A549 (cell line): ENCODE measurements at regions not wholly inside any gene's neighbourhood (a gene's known extent, or its start where the extent isn't known, plus 50 kb on each side); places are given as distances from the start of the nearest gene placed in this dataset.

Experiments
- ATAC-seq, 2 experiments: fragments of 200-7000 bp in 1 of 2; fragments of >200 bp in 1 of 2; cut with Nextera tagmentation in 1 of 2; cut with Tn5 transposase in 1 of 2; 3 replicates each; pipeline versions ENCODE4 v1.8.0 to v1.9.1; 2018 to 2020; ENCODE audit warnings: mild to moderate bottlenecking in 1 of 2, moderate library complexity in 1 of 2
- CTCF ChIA-PET: fragments of 300-600 bp; sonication (Branson Sonifier 250); formaldehyde crosslinking; extraction: SDS; loops from one replicate; lab custom pipeline; 2021; ENCODE audit warnings: antibody characterized with exemption, inconsistent platforms; lab: Yijun Ruan, JAX
- POLR2A ChIA-PET: fragments of 350-600 bp; formaldehyde crosslinking; extraction: SDS; loops from one replicate; lab custom pipeline; 2021; ENCODE audit warnings: antibody characterized with exemption, inconsistent platforms; lab: Yijun Ruan, JAX
- DNase-seq, 2 experiments: peaks; one replicate each; pipeline versions ENCODE4 v3.0.0 to v3.0.0-alpha.2; 2011 to 2016; ENCODE audit warnings: low read depth in 1 of 2, low spot score in 1 of 2
- FAIRE-seq: peaks from 2 replicates; lab custom pipeline; 2011; peaks lifted over from hg19 to GRCh38; lab: Jason Lieb, UNC
- H3K27ac ChIP-seq, 2 experiments: fragments of >200 bp; sonication (Bioruptor Twin); formaldehyde crosslinking; 3 replicates each; pipeline ENCODE4 v1.5.1; 2016 to 2017
- H3K4me1 ChIP-seq: fragments of >200 bp; sonication (Bioruptor Twin); formaldehyde crosslinking; 3 replicates; pipeline ENCODE4 v1.6.1; 2016
- H3K4me2 ChIP-seq: fragments of >200 bp; sonication (Bioruptor Twin); formaldehyde crosslinking; 3 replicates; pipeline ENCODE4 v1.6.1; 2016
- H3K4me3 ChIP-seq: fragments of >200 bp; sonication (Bioruptor Twin); formaldehyde crosslinking; 3 replicates; pipeline ENCODE4 v1.5.1; 2016
- H3K9me3 ChIP-seq: fragments of >200 bp; sonication (Bioruptor Twin); formaldehyde crosslinking; 3 replicates; pipeline ENCODE4 v1.6.1; 2016
- BHLHE40 ChIP-seq: IDR thresholded peaks from 2 replicates; pipeline ENCODE4 v1.6.1; 2012; ENCODE audit warnings: low read depth, low read length, inconsistent platforms
- CHD4 ChIP-seq: fragments of 200-600 bp; sonication (generic); IDR thresholded peaks from 2 replicates; pipeline ENCODE4 v1.6.1; 2016; ENCODE audit warnings: antibody characterized with exemption, mild to moderate bottlenecking, borderline replicate concordance
- EHF ChIP-seq: fragments of 250-450 bp; sonication (Bioruptor Pico); IDR thresholded peaks from 2 replicates; pipeline ENCODE4 v1.5.0; 2020; ENCODE audit warnings: mild to moderate bottlenecking
- ESRRA ChIP-seq: fragments of 150-350 bp; IDR thresholded peaks from 2 replicates; pipeline ENCODE4 v1.6.1; 2014; ENCODE audit warnings: mild to moderate bottlenecking, low read length, borderline replicate concordance
- FOXS1 ChIP-seq: fragments of 250-450 bp; sonication (Bioruptor Pico); IDR thresholded peaks from 2 replicates; pipeline ENCODE4 v1.5.0; 2020; ENCODE audit warnings: mild to moderate bottlenecking, moderate library complexity
- HEYL ChIP-seq: fragments of 250-450 bp; sonication (Bioruptor Pico); IDR thresholded peaks from 2 replicates; pipeline ENCODE4 v1.8.0; 2021; ENCODE audit warnings: mild to moderate bottlenecking, moderate library complexity
- HOXA7 ChIP-seq: fragments of 250-450 bp; sonication (Bioruptor Pico); IDR thresholded peaks from 2 replicates; pipeline ENCODE4 v1.5.0; 2020; ENCODE audit warnings: mild to moderate bottlenecking, moderate library complexity
- HOXB13 ChIP-seq: fragments of 250-450 bp; sonication (Bioruptor Pico); IDR thresholded peaks from 2 replicates; pipeline ENCODE4 v1.5.0; 2020; ENCODE audit warnings: low read depth, mild to moderate bottlenecking, moderate library complexity
- JUN ChIP-seq, 2 experiments: fragments of >200 bp; sonication (Bioruptor Twin); formaldehyde crosslinking; IDR thresholded peaks; 2 replicates in 1 of 2; 3 replicates in 1 of 2; pipeline ENCODE4 v1.6.1; 2016 to 2017
- JUNB ChIP-seq: fragments of >200 bp; sonication (Bioruptor Twin); formaldehyde crosslinking; IDR thresholded peaks from 2 replicates; pipeline ENCODE4 v1.6.1; 2016
- KDM1A ChIP-seq: fragments of 200-600 bp; sonication (generic); IDR thresholded peaks from 2 replicates; pipeline ENCODE4 v1.6.1; 2016; ENCODE audit warnings: low read depth, mild to moderate bottlenecking
- MAZ ChIP-seq: fragments of 150-350 bp; IDR thresholded peaks from 2 replicates; pipeline ENCODE4 v1.6.1; 2014; ENCODE audit warnings: antibody characterized with exemption, low read depth, low read length, borderline replicate concordance
- NR3C1 ChIP-seq: fragments of >200 bp; sonication (Bioruptor Twin); formaldehyde crosslinking; IDR thresholded peaks from 3 replicates; pipeline ENCODE4 v1.6.1; 2017
- PHF8 ChIP-seq: fragments of 200-600 bp; sonication (generic); IDR thresholded peaks from 2 replicates; pipeline ENCODE4 v1.6.1; 2016; ENCODE audit warnings: low read depth, mild to moderate bottlenecking, antibody characterized with exemption, moderate library complexity, borderline replicate concordance
- RARB ChIP-seq: fragments of 250-450 bp; sonication (Bioruptor Pico); IDR thresholded peaks from 2 replicates; pipeline ENCODE4 v1.8.0; 2021; ENCODE audit warnings: mild to moderate bottlenecking, moderate library complexity
- RFX5 ChIP-seq: fragments of 450-650 bp; IDR thresholded peaks from 2 replicates; pipeline ENCODE4 v1.7.1; 2014; ENCODE audit warnings: antibody characterized with exemption, mild to moderate bottlenecking, moderate library complexity
- RNF2 ChIP-seq: fragments of 200-600 bp; sonication (generic); IDR thresholded peaks from 2 replicates; pipeline ENCODE4 v1.6.1; 2016; ENCODE audit warnings: low read depth, mild to moderate bottlenecking, antibody characterized with exemption, moderate library complexity, borderline replicate concordance
- TP53 ChIP-seq: fragments of 250-450 bp; sonication (Bioruptor Pico); IDR thresholded peaks from 2 replicates; pipeline ENCODE4 v1.5.0; 2021; ENCODE audit warnings: mild to moderate bottlenecking, moderate library complexity
- ZC3H11A ChIP-seq: fragments of 450-650 bp; IDR thresholded peaks from 2 replicates; pipeline ENCODE4 v1.6.1; 2014; ENCODE audit warnings: antibody characterized with exemption, mild to moderate bottlenecking
- WGBS: methylation state at CpG from one replicate; pipeline ENCODE4 v1.1.6; 2017; ENCODE audit errors: missing lambda C conversion rate; 5-methylcytosine and 5-hydroxymethylcytosine counted together
- TF ChIP-seq, protein P1 (sequence below): fragments of 150-350 bp; IDR thresholded peaks from 2 replicates; pipeline ENCODE4 v1.6.1; 2014; ENCODE audit warnings: low read depth, mild to moderate bottlenecking, low read length
- TF ChIP-seq, protein P2 (sequence below): fragments of 250-450 bp; sonication (Bioruptor Pico); IDR thresholded peaks from 2 replicates; pipeline ENCODE4 v1.5.0; 2021; ENCODE audit warnings: mild to moderate bottlenecking, moderate library complexity, borderline replicate concordance
- TF ChIP-seq, protein P3 (sequence below): IDR thresholded peaks from 2 replicates; pipeline ENCODE4 v1.6.1; 2012; ENCODE audit warnings: low read depth, borderline replicate concordance
- TF ChIP-seq, protein P4 (sequence below): fragments of >200 bp; sonication (Bioruptor Twin); formaldehyde crosslinking; IDR thresholded peaks from 3 replicates; pipeline ENCODE4 v1.6.1; 2016
- TF ChIP-seq, protein P5 (sequence below): fragments of >200 bp; sonication (Bioruptor Twin); formaldehyde crosslinking; IDR thresholded peaks from 3 replicates; pipeline ENCODE4 v1.5.1; 2016
- TF ChIP-seq, protein P6 (sequence below): IDR thresholded peaks from 2 replicates; pipeline ENCODE4 v1.6.1; 2012

DNA sequence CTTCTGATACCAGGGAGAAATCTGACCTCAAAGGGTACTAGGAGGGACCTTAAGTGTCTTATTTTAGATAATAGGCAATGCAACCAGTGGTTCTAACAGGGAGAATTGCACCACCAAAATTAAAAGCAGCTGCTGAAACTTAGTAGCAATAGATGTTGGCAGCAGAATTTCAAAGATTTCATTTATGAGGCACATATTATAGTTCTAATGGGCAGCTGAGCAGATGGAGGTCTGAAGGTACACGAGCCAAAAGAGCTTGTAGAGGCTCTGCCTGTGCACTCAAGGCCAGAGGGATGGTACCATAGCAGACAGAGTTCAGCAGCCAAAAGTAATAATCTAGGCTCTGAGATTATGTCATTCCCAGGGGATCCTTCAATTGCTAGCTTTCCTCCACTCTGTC, 87.3 kb upstream of the NCKAP5 start:
- CTCF ChIA-PET = interaction anchor here (1.2 to 1.3 kb wide), 2 partner anchors 16 to 189 kb away, joined by 3 to 4 read pairs; no protein-coding TSS in a partner anchor
- no peak overlapping the region for H3K4me2 ChIP-seq
- no peak overlapping the region for H3K4me3 ChIP-seq
- 18% methylated on average over 1 of the region's 1 CpG for WGBS
- FAIRE-seq (no peak), DNase-seq (no peak), ATAC-seq (no peak)
- no peaks in the 10 kb centered on the region for H3K4me1 ChIP-seq
- peaks cover 1% of the 10 kb centered on the region; the same call in 2 of the 3 replicates for H3K9me3 ChIP-seq
- POLR2A ChIA-PET = no interaction called here
- no peak overlapping the region for H3K27ac ChIP-seq
- TF ChIP-seq JUN (IDR thresholded peaks at IDR 0.05) = no peak
- TF ChIP-seq CHD4 = no peak
- no peak for TF ChIP-seq RFX5
- no peak for TF ChIP-seq EHF (CRISPR knock-in tag)
- TF ChIP-seq TP53 (CRISPR knock-in tag) = no peak
- TF ChIP-seq MAZ = no peak
- TF ChIP-seq, protein P1, sequence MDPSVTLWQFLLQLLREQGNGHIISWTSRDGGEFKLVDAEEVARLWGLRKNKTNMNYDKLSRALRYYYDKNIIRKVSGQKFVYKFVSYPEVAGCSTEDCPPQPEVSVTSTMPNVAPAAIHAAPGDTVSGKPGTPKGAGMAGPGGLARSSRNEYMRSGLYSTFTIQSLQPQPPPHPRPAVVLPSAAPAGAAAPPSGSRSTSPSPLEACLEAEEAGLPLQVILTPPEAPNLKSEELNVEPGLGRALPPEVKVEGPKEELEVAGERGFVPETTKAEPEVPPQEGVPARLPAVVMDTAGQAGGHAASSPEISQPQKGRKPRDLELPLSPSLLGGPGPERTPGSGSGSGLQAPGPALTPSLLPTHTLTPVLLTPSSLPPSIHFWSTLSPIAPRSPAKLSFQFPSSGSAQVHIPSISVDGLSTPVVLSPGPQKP = no peak
- TF ChIP-seq, protein P2, sequence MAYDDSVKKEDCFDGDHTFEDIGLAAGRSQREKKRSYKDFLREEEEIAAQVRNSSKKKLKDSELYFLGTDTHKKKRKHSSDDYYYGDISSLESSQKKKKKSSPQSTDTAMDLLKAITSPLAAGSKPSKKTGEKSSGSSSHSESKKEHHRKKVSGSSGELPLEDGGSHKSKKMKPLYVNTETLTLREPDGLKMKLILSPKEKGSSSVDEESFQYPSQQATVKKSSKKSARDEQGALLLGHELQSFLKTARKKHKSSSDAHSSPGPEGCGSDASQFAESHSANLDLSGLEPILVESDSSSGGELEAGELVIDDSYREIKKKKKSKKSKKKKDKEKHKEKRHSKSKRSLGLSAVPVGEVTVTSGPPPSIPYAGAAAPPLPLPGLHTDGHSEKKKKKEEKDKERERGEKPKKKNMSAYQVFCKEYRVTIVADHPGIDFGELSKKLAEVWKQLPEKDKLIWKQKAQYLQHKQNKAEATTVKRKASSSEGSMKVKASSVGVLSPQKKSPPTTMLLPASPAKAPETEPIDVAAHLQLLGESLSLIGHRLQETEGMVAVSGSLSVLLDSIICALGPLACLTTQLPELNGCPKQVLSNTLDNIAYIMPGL (CRISPR knock-in tag) = no peak
- no peak for TF ChIP-seq ZC3H11A
- no peak for TF ChIP-seq HOXA7 (CRISPR knock-in tag)
- TF ChIP-seq, protein P3, sequence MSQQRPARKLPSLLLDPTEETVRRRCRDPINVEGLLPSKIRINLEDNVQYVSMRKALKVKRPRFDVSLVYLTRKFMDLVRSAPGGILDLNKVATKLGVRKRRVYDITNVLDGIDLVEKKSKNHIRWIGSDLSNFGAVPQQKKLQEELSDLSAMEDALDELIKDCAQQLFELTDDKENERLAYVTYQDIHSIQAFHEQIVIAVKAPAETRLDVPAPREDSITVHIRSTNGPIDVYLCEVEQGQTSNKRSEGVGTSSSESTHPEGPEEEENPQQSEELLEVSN = no peak
- TF ChIP-seq JUNB = no peak
- no peak for TF ChIP-seq FOXS1 (CRISPR knock-in tag)

DNA sequence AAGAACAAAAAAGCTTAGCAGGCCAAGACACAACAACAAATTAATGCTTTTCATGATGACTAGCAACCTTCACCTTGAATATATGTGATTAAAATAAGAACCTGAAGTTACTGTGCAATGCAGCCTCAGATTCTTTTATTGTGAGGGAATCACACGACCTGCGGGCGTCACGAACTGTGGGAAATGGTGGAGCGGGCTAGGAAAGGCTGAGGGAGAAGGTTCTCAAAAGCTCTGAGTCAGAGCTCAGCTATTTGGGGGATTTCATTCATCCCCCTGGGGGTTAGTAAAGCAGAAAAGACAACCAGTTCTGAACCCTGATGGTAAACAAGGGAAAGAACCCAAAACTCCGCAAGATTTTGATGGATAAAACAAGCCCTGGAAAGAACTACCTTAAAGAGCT, 89.3 kb upstream of the NCKAP5 start:
- FAIRE-seq = no peak
- CTCF ChIA-PET = no interaction called here
- H3K27ac ChIP-seq = no peak overlapping the region
- H3K4me2 ChIP-seq = no peak overlapping the region
- POLR2A ChIA-PET = no interaction called here
- H3K9me3 ChIP-seq = no peaks in the 10 kb centered on the region
- TF ChIP-seq HEYL (no peak), PHF8 (no peak), NR3C1 (no peak), RARB (CRISPR knock-in tag) (no peak), HOXB13 (CRISPR knock-in tag) (no peak), BHLHE40 (no peak), KDM1A (no peak), ESRRA (no peak), RNF2 (no peak)
- TF ChIP-seq, protein P4, sequence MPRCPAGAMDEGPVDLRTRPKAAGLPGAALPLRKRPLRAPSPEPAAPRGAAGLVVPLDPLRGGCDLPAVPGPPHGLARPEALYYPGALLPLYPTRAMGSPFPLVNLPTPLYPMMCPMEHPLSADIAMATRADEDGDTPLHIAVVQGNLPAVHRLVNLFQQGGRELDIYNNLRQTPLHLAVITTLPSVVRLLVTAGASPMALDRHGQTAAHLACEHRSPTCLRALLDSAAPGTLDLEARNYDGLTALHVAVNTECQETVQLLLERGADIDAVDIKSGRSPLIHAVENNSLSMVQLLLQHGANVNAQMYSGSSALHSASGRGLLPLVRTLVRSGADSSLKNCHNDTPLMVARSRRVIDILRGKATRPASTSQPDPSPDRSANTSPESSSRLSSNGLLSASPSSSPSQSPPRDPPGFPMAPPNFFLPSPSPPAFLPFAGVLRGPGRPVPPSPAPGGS = no peak
- TF ChIP-seq, protein P5, sequence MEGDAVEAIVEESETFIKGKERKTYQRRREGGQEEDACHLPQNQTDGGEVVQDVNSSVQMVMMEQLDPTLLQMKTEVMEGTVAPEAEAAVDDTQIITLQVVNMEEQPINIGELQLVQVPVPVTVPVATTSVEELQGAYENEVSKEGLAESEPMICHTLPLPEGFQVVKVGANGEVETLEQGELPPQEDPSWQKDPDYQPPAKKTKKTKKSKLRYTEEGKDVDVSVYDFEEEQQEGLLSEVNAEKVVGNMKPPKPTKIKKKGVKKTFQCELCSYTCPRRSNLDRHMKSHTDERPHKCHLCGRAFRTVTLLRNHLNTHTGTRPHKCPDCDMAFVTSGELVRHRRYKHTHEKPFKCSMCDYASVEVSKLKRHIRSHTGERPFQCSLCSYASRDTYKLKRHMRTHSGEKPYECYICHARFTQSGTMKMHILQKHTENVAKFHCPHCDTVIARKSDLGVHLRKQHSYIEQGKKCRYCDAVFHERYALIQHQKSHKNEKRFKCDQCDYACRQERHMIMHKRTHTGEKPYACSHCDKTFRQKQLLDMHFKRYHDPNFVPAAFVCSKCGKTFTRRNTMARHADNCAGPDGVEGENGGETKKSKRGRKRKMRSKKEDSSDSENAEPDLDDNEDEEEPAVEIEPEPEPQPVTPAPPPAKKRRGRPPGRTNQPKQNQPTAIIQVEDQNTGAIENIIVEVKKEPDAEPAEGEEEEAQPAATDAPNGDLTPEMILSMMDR = no peak
- TF ChIP-seq, protein P6, sequence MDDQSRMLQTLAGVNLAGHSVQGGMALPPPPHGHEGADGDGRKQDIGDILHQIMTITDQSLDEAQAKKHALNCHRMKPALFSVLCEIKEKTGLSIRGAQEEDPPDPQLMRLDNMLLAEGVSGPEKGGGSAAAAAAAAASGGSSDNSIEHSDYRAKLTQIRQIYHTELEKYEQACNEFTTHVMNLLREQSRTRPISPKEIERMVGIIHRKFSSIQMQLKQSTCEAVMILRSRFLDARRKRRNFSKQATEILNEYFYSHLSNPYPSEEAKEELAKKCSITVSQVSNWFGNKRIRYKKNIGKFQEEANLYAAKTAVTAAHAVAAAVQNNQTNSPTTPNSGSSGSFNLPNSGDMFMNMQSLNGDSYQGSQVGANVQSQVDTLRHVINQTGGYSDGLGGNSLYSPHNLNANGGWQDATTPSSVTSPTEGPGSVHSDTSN = no peak
- TF ChIP-seq, all 56 proteins: peak for 0
- ATAC-seq = no peak
- DNase-seq = no peak
- Histone ChIP-seq H3K4me1 (no peaks in the 10 kb centered on the region), H3K4me3 (no peak overlapping the region)
- whole genome bisulfite sequencing = 75% methylated on average over 6 of the region's 6 CpGs
